ENCODE measurements at regions not wholly inside any gene's neighbourhood (a gene's known extent, or its start where the extent isn't known, plus 50 kb on each side); places are given as distances from the start of the nearest gene placed in this dataset.
"Not testable (repeated sequence)": the region's sequence is repeated elsewhere in the genome, so short reads cannot be mapped to it uniquely, and the experiment has no call there.

DNA sequence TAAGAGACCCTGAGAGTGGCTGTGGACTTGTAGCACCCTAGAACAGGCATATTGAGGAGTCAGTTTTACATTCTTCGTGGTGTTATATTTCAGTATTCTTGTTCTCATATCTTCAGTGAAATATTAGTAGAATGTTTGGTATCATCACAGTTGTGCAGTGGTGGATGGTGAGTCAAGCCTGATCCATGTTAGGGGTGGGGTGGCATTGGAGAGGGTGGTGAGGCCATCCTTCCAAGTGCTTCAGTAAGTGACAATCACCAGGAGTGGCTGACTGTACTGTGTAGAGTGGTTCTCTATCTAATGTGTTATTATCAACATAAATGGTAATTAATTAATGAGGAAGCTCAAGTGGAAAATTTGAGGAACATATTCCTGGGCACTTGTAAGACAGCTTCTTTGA is 197.7 kb upstream of the SLC16A7 start:
- no peaks in the 10 kb centered on the region for H3K4me1 ChIP-seq (ENCODE audit: control extremely low read depth in 1 of 4, control insufficient read depth in 4 of 4, insufficient read depth in 4 of 4, low read length in 3 of 4)
- no peak for DNase-seq
- no peak overlapping the region for H3K27ac ChIP-seq (ENCODE audit: insufficient read depth in 1 of 2, low read depth in 1 of 2, low read length in 2 of 2, poor library complexity in 1 of 2, severe bottlenecking in 2 of 2)
- peaks cover 0 to 4% (median 0%) of the 10 kb centered on the region in 5 experiments for H3K9me3 ChIP-seq (ENCODE audit: control extremely low read depth in 1 of 5, control insufficient read depth in 4 of 5, insufficient read depth in 2 of 5, low read depth in 1 of 5, low read length in 4 of 5)
- no peaks in the 10 kb centered on the region for H3K27me3 ChIP-seq (replicated peaks in 2 of 5; ENCODE audit: control insufficient read depth in 4 of 5, insufficient read depth in 5 of 5, low read length in 4 of 5)
- 100% methylated on average over 1 of the region's 1 CpG for WGBS (ENCODE audit: insufficient coverage)
- H3K36me3 ChIP-seq (ENCODE audit: control insufficient read depth in 4 of 4, insufficient read depth in 4 of 4, low read length in 3 of 4) = no peaks in the 10 kb centered on the region
- ChIA-PET CTCF (interaction anchor here (0.9 kb wide), 1 partner anchor 8 kb away, joined by 3 read pairs; no protein-coding TSS in a partner anchor), POLR2A (interaction anchor here (0.6 kb wide), 1 partner anchor 871 kb away, joined by 4 read pairs; no protein-coding TSS in a partner anchor)
- H3K4me3 ChIP-seq (ENCODE audit: control insufficient read depth in 1 of 7, extremely low read depth in 1 of 7, insufficient read depth in 4 of 7, low read depth in 2 of 7, low read length in 6 of 7) = no peak overlapping the region

DNA sequence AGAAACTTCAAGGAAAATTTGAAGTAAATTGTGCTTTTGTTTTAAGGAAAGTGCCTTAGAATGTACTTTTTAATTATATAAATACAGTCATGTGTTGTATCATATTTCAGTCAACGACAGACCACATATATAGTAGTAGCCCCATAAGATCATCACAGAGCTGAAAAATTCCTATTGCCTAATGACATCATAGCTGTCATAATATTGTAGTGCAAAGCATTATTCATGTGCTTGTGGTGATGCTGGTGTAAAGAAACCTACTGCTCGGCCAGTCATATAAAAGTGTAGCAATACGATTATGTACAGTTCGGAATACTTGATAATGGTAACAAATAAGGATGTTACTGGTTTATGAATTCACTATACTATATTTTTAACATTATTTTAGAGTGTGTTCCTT is 198.9 kb upstream of the SLC16A7 start:
- CTCF ChIA-PET = interaction anchor here (0.6 kb wide), 1 partner anchor 35 kb away, joined by 3 read pairs; no protein-coding TSS in a partner anchor
- Histone ChIP-seq H3K4me1 (ENCODE audit: control extremely low read depth in 1 of 4, control insufficient read depth in 4 of 4, insufficient read depth in 4 of 4, low read length in 3 of 4) (no peaks in the 10 kb centered on the region), H3K4me3 (ENCODE audit: control insufficient read depth in 1 of 7, extremely low read depth in 1 of 7, insufficient read depth in 4 of 7, low read depth in 2 of 7, low read length in 6 of 7) (no peak overlapping the region), H3K27me3 (replicated peaks in 2 of 5; ENCODE audit: control insufficient read depth in 4 of 5, insufficient read depth in 5 of 5, low read length in 4 of 5) (no peaks in the 10 kb centered on the region), H3K36me3 (ENCODE audit: control insufficient read depth in 4 of 4, insufficient read depth in 4 of 4, low read length in 3 of 4) (no peaks in the 10 kb centered on the region), H3K9me3 (ENCODE audit: control extremely low read depth in 1 of 5, control insufficient read depth in 4 of 5, insufficient read depth in 2 of 5, low read depth in 1 of 5, low read length in 4 of 5) (peaks cover 0 to 4% (median 0%) of the 10 kb centered on the region in 5 experiments), H3K27ac (ENCODE audit: insufficient read depth in 1 of 2, low read depth in 1 of 2, low read length in 2 of 2, poor library complexity in 1 of 2, severe bottlenecking in 2 of 2) (no peak overlapping the region)
- no peak for DNase-seq
- WGBS (ENCODE audit: insufficient coverage) = no CpG with 5 or more reads among the region's 4 CpGs
- POLR2A ChIA-PET = no interaction called here

DNA sequence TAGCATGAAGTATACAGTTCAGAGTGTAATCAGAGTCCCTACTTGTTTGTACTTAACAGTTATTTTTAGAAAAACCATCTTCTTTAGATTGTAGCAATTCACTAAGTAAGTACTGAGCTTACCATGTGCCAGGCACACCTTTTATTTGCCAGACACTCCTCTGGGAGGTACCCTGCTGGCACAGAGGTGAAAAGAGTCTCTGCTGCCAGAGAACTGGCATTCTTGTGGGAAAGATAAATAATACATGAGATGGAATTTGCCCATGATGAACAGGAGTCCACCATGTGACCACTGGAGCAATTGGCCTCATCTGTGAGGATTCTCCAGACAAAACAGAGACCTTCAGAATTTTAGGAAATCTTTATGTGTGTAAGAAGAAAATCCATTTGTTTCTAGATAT is 199.3 kb upstream of the SLC16A7 start:
- peaks cover 0 to 4% (median 0%) of the 10 kb centered on the region in 5 experiments for H3K9me3 ChIP-seq (ENCODE audit: control extremely low read depth in 1 of 5, control insufficient read depth in 4 of 5, insufficient read depth in 2 of 5, low read depth in 1 of 5, low read length in 4 of 5)
- no peaks in the 10 kb centered on the region for H3K27me3 ChIP-seq (replicated peaks in 2 of 5; ENCODE audit: control insufficient read depth in 4 of 5, insufficient read depth in 5 of 5, low read length in 4 of 5)
- no peaks in the 10 kb centered on the region for H3K36me3 ChIP-seq (ENCODE audit: control insufficient read depth in 4 of 4, insufficient read depth in 4 of 4, low read length in 3 of 4)
- DNase-seq = no peak
- POLR2A ChIA-PET = no interaction called here
- H3K4me3 ChIP-seq (ENCODE audit: control insufficient read depth in 1 of 7, extremely low read depth in 1 of 7, insufficient read depth in 4 of 7, low read depth in 2 of 7, low read length in 6 of 7) = no peak overlapping the region
- no peak overlapping the region for H3K27ac ChIP-seq (ENCODE audit: insufficient read depth in 1 of 2, low read depth in 1 of 2, low read length in 2 of 2, poor library complexity in 1 of 2, severe bottlenecking in 2 of 2)
- H3K4me1 ChIP-seq (ENCODE audit: control extremely low read depth in 1 of 4, control insufficient read depth in 4 of 4, insufficient read depth in 4 of 4, low read length in 3 of 4) = no peaks in the 10 kb centered on the region
- CTCF ChIA-PET = no interaction called here

DNA sequence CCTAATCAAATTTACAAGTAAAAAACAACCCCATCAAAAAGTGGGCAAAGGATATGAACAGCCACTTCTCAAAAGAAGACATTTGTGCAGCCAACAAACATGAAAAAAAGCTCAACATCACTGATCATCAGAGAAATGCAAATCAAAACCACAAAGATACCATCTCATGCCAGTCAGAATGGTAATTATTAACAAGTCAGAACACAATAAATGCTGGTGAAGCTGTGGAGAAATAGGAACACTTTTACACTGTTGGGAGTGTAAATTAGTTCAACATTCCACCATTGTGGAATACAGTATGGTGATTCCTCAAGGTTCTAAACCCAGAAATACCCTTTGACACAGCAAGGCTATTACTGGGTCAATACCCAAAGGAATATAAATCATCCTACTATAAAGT is 200.5 kb upstream of the SLC16A7 start:
- not testable (repeated sequence) for H3K9me3 ChIP-seq (ENCODE audit: control extremely low read depth in 1 of 5, control insufficient read depth in 4 of 5, insufficient read depth in 2 of 5, low read depth in 1 of 5, low read length in 4 of 5)

DNA sequence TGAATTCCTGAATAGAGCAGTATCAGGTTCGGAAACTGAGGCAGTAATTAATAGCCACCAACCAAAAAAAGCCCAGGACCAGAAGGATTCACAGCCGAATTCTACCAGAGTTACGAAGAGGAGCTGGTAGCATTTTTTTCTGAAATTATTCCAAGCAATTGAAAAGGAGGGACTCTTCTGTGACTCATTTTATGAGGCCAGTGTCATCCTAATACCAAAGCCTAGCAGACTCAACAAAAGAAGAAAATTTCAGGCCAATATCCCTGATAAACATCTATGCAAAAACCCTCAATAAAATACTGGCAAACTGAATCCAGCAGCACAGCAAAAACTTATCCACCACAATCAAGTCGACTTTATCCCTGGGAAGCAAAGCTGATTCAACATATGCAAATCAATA is 202.3 kb upstream of the SLC16A7 start:
- 97% methylated on average over 4 of the region's 4 CpGs for WGBS (ENCODE audit: insufficient coverage)
- no peak for DNase-seq
- H3K36me3 ChIP-seq (ENCODE audit: control insufficient read depth in 4 of 4, insufficient read depth in 4 of 4, low read length in 3 of 4) = no peaks in the 10 kb centered on the region
- no peaks in the 10 kb centered on the region for H3K9me3 ChIP-seq (ENCODE audit: control extremely low read depth in 1 of 5, control insufficient read depth in 4 of 5, insufficient read depth in 2 of 5, low read depth in 1 of 5, low read length in 4 of 5)
- H3K4me3 ChIP-seq (ENCODE audit: control insufficient read depth in 1 of 7, extremely low read depth in 1 of 7, insufficient read depth in 4 of 7, low read depth in 2 of 7, low read length in 6 of 7) = no peak overlapping the region
- CTCF ChIA-PET = interaction anchor here (0.8 kb wide), 1 partner anchor 9 kb away, joined by 3 read pairs; no protein-coding TSS in a partner anchor
- no peak overlapping the region for H3K27ac ChIP-seq (ENCODE audit: insufficient read depth in 1 of 2, low read depth in 1 of 2, low read length in 2 of 2, poor library complexity in 1 of 2, severe bottlenecking in 2 of 2)
- POLR2A ChIA-PET = no interaction called here
- H3K27me3 ChIP-seq (replicated peaks in 2 of 5; ENCODE audit: control insufficient read depth in 4 of 5, insufficient read depth in 5 of 5, low read length in 4 of 5) = no peaks in the 10 kb centered on the region
- no peaks in the 10 kb centered on the region for H3K4me1 ChIP-seq (ENCODE audit: control extremely low read depth in 1 of 4, control insufficient read depth in 4 of 4, insufficient read depth in 4 of 4, low read length in 3 of 4)

More for the DNA sequence above, 200.5 kb upstream of the SLC16A7 start:
- H3K36me3 ChIP-seq (ENCODE audit: control insufficient read depth in 4 of 4, insufficient read depth in 4 of 4, low read length in 3 of 4); DNase-seq; POLR2A ChIA-PET; H3K27ac ChIP-seq (ENCODE audit: insufficient read depth in 1 of 2, low read depth in 1 of 2, low read length in 2 of 2, poor library complexity in 1 of 2, severe bottlenecking in 2 of 2); H3K4me1 ChIP-seq (ENCODE audit: control extremely low read depth in 1 of 4, control insufficient read depth in 4 of 4, insufficient read depth in 4 of 4, low read length in 3 of 4); H3K4me3 ChIP-seq (ENCODE audit: control insufficient read depth in 1 of 7, extremely low read depth in 1 of 7, insufficient read depth in 4 of 7, low read depth in 2 of 7, low read length in 6 of 7); H3K27me3 ChIP-seq (replicated peaks in 2 of 5; ENCODE audit: control insufficient read depth in 4 of 5, insufficient read depth in 5 of 5, low read length in 4 of 5): not testable (repeated sequence)
- CTCF ChIA-PET = interaction anchor here (1.1 kb wide), 1 partner anchor 8 kb away, joined by 3 read pairs; no protein-coding TSS in a partner anchor

DNA sequence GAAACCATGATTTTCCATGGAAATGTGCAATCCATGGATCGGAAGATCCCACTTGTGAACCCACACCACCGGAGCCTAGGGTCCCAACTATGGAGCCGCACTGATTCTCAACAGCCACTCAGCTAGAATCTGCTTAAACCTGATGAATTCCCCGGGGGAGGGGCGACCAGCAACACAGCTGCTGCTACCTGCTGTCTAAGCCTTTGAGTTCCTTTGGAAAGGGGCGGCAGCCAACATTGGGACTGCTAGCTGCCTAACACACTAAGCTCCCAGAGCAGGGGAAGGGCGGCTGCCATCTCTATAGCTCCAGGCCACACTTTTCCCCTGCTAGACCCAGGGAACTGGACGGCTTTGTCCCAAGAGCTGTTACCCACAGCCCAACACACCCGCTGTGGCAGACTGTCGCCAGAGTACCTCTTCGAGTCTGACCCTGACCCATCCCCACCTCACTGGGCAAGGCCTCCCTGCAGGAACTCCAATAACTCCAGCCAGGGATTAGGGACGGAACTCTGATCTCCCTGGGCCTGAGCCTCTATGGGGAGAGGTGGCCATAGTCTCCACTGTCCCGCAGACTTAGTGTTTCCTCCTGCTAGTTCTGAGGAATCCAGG is 205.8 kb upstream of the SLC16A7 start:
- POLR2A ChIA-PET = no interaction called here
- no peak overlapping the region for H3K4me3 ChIP-seq (ENCODE audit: control insufficient read depth in 1 of 7, extremely low read depth in 1 of 7, insufficient read depth in 4 of 7, low read depth in 2 of 7, low read length in 6 of 7)
- H3K9me3 ChIP-seq (ENCODE audit: control extremely low read depth in 1 of 5, control insufficient read depth in 4 of 5, insufficient read depth in 2 of 5, low read depth in 1 of 5, low read length in 4 of 5) = no peaks in the 10 kb centered on the region
- CTCF ChIA-PET = no interaction called here
- DNase-seq = no peak
- H3K27me3 ChIP-seq (replicated peaks in 2 of 5; ENCODE audit: control insufficient read depth in 4 of 5, insufficient read depth in 5 of 5, low read length in 4 of 5) = no peaks in the 10 kb centered on the region
- no peak overlapping the region for H3K27ac ChIP-seq (ENCODE audit: insufficient read depth in 1 of 2, low read depth in 1 of 2, low read length in 2 of 2, poor library complexity in 1 of 2, severe bottlenecking in 2 of 2)
- no peaks in the 10 kb centered on the region for H3K4me1 ChIP-seq (ENCODE audit: control extremely low read depth in 1 of 4, control insufficient read depth in 4 of 4, insufficient read depth in 4 of 4, low read length in 3 of 4)
- H3K36me3 ChIP-seq (ENCODE audit: control insufficient read depth in 4 of 4, insufficient read depth in 4 of 4, low read length in 3 of 4) = no peaks in the 10 kb centered on the region
- 93% methylated on average over 11 of the region's 13 CpGs for WGBS (ENCODE audit: insufficient coverage)

DNA sequence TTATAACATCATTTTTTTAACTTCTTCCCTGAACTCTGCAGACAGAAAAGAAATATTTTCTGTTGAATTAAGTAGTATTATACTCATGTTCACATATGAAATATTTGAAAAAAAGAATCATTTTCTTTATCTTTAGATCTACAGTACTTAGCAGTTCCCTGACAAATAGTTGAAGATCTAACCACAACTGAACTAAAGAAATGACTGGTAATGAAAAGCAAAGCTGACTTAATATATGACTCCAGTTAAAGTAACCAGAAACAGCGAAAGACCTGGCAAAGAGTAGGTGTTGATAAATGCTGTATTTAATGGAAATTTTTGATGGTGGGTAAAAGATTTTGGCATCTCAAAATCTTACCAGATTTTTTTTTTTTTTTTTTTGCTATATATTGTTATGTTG is 207.1 kb upstream of the SLC16A7 start:
- no peaks in the 10 kb centered on the region for H3K9me3 ChIP-seq (ENCODE audit: control extremely low read depth in 1 of 5, control insufficient read depth in 4 of 5, insufficient read depth in 2 of 5, low read depth in 1 of 5, low read length in 4 of 5)
- POLR2A ChIA-PET = no interaction called here
- no peak overlapping the region for H3K27ac ChIP-seq (ENCODE audit: insufficient read depth in 1 of 2, low read depth in 1 of 2, low read length in 2 of 2, poor library complexity in 1 of 2, severe bottlenecking in 2 of 2)

More for the DNA sequence above, 207.1 kb upstream of the SLC16A7 start:
- H3K36me3 ChIP-seq (ENCODE audit: control insufficient read depth in 4 of 4, insufficient read depth in 4 of 4, low read length in 3 of 4) = no peaks in the 10 kb centered on the region
- 17% methylated on average over 1 of the region's 1 CpG for WGBS (ENCODE audit: insufficient coverage)
- CTCF ChIA-PET = no interaction called here
- H3K27me3 ChIP-seq (replicated peaks in 2 of 5; ENCODE audit: control insufficient read depth in 4 of 5, insufficient read depth in 5 of 5, low read length in 4 of 5) = no peaks in the 10 kb centered on the region
- no peaks in the 10 kb centered on the region for H3K4me1 ChIP-seq (ENCODE audit: control extremely low read depth in 1 of 4, control insufficient read depth in 4 of 4, insufficient read depth in 4 of 4, low read length in 3 of 4)
- peak in 1 of 3 donors; percentile 6 for DNase-seq
- no peak overlapping the region for H3K4me3 ChIP-seq (ENCODE audit: control insufficient read depth in 1 of 7, extremely low read depth in 1 of 7, insufficient read depth in 4 of 7, low read depth in 2 of 7, low read length in 6 of 7)
